Muscle of arm (tissue), 1 donor: ENCODE measurements at regions not wholly inside any gene's neighbourhood (a gene's known extent, or its start where the extent isn't known, plus 50 kb on each side); places are given as distances from the start of the nearest gene placed in this dataset.

ENCODE experiments used
- DNase-seq: peaks from one replicate; pipeline ENCODE4 v3.0.0-alpha.2; 2013

DNA sequence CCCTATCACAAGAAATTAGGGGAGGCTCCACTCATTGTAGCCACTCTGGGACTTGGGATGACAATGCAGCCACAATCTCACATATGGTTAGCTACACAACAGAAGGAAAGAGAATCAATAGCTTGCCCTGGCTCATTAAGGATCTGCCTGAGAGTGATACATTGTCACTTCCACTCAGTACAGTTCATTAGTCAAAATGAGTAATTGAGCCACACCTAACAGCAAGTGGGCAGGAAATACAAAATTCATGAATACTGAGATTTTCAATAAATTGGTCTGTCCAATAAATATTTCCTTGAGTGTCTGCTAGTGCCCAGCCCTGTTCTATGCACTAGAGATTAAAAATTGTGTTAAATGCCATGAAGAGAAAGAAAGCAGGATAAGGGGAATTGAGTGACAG lies 231.3 kb upstream of the NR4A3 start:
- no peak for DNase-seq

DNA sequence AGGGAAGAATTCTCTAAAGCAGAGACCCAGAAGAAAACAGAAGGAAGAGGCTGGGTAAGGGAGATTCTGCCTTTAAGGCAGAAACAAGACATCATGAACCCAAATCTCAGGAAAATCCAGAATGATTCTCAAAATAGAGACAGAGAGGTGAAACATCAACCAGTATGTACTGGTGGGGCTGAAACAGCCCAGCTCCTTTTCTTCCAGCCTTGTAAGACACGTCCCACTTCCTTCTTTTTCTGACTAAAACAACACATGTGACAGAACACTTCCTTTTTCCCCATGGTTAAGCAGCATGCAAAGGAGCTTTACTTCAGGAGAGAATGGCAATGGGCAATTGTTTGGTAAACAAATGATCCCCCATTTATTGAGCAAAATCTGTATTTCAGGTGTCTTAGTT lies 230.8 kb upstream of the NR4A3 start:
- DNase-seq: no peak

DNA sequence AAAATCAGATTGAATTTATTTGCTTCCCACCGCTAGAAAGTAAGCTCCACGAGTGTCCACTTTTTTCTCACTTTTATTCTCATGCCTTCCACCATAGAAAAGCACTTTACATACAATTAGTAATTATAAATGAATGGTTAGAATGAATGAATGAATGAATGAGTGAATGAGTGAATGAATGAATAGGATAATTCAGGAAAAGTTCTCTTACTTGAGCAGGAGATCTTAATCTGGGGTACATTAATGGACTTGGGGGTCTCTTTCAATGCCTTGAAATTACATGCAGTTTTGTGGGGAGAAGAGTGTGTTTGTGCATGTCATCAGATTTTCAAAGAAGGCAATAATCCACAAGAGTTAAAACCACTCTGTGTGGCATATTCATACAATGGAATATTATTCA lies 229.9 kb upstream of the NR4A3 start:
- DNase-seq: no peak

DNA sequence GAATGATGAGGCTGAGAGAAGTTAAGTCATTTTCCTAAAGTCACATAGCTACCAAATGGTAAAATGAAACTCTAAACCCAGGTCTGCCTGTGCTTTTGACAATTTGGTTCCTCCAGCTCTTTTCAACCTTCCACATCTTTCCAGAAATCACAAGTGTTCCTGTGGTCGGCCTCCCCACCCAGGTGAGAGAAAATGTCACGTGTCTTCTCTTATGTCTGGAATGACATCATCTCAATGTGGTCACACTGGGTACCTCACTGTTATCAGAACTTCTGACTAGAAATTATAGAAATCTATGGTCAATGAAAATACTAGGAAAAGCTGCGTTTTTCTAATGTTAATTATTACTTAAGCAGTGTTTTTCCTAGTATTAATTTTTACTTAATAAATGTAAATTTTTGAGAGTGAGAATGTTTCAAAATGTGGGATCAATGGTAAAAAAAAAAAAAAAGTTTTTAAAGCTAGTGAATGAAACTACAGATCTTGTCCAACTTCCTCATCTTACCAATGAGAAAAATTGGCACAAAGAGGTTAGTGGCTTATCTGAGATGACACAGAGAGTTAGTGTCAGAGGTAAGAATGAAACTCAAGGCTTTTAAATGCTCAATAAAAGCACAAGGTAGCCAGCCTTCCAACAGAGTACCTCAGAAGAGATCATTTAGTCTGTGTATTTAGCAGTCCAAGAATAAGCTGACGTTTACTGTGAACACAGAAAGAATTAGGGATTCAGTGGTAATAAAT lies 228.7 kb upstream of the NR4A3 start:
- no peak for DNase-seq

DNA sequence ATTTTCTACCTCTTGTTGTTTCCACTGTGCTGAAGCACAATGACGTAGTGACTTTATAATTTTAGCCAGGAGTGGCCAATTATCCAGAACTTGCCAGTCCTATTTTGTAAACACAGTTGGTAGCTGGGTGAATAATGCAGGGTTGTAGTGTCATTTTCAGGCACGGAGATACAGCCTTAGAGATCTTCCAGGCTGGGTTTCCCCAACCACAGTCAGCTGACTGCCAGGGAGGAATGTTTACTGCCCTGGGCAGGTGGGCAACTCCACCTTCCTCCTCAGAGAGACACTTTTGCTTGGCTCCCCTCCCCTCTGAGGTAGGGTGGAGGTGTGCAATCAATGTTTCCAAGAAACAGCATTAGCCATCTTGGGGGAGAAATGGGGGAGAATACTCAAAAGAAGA lies 228.1 kb upstream of the NR4A3 start:
- no peak for DNase-seq

DNA sequence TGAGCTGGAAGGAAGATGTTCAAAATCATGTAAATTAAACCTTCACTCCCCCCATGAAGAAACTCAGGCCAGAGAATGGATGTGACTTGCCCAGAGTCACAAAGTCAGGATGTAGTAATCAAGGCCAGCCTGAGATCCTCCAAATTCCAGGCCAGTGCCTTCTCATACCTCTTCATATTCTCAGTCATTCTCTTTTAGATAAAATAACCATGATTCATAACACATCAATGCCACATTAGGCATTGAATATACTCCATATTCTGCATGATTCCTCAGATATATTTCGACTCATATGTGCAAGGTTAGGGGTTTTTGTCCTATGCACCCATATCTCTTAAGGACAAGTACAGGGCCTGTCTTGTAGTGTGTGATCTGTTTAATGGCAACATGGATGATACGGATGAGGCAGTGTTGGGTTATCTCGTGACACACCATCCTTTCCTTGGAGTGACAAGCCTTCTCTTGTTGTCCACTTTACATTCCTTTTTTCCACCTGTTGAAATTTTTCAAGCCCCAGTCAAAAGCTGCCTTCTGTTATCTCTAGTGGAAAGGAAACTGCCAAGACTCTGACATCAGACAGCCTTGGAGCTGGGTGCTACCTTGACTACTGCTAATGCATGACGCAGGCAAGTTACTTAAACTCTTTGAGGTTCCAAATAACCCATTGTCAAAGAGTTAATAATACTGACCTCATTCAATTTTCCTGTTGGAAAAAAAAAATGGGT lies 227.5 kb upstream of the NR4A3 start:
- no peak for DNase-seq

DNA sequence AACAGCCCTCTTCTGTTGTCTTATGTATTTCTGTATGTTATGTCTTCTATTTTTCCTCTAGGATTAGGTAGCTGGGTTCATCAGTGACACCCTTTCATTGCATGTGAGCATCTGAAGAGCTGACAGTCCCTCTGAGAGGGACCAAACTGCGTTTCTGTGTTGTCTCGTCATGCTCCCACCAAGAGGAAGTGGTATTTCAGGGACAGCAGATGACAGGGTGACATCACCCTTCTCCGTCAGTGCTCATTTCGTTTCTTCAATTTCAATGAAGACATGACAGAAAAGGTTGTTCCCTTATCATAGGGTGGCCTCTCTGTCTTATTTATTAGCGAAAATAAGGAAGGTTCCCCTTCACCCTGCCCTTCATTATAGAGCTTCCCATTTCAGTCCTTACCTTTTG lies 225.9 kb upstream of the NR4A3 start:
- DNase-seq: no peak

DNA sequence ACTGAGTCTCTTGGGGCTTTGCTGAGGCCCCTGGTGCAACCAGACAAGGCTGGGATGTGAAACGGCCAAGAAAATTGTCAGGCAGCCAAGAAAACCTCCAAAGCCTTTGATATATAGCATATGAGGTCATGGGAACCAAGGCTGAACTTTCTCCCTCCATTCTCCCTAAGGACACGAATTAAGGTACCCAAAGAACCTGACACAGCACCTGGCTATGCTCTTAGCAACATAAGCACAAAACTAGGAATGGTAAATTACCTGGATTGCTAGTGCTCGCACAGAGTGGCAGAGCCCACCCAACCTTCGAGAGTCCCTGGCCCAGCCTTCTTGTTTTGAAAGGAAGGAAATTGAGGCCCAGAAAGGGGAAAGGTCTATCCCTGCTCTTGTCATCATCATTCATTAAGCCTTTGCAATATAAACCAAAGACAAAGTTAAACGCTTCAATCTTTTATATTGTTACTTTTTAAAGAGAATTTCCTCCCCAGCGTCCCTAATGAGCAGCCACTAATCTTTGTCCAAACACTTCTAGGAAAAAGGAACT lies 220.0 kb upstream of the NR4A3 start:
- peak; percentile 9 for DNase-seq

DNA sequence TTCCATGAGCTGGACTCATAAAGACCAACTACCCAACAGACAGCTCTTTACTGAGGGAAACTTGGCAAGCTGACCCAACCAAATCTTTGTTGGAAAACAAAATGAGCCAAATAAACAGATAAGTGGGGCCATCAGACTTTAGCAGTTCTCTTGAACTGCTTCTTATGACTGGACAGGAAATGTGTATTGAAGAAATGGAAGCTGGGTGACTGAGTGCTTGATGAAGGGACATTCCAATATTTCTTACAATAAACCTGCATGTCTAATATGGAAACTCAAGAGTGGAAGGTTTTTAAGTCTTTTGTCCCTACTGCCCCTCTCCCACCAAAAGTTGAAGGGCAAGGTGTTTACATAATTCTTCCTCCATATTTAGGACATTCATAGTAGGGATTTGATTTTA lies 218.8 kb upstream of the NR4A3 start:
- no peak for DNase-seq

DNA sequence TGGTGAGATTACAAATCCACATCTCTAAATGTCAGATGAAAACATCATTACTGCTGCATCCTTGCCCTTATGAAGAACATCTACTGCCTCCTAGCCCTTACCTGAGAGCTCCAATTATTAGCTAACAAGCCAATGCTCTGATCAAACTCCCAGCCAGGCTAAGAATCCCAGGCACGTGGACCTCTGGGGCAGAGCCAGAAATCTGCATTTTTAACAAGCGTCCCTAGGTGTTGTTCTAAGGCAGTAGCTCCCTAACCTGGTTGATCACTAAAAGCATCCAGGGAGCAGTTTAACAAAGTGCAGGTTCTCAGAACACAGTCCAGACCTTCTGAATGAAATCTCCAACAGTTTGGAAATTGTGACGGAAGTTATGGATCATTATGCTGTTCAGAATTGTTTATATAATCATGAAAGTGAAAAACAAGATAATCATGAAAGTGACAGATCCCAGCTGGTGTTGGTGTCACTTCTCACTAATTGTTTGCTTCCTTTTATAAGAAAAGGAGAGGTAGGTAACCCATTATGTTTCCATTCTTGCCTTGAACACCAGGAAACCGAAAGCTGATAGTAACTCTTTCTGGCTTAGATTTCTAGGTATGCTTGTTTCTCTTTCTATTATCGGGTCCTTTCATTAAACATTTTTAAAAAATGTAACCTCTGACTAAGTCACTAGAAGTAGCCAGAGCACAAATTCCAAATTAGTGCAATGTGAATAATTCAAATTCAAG lies 216.5 kb upstream of the NR4A3 start:
- DNase-seq: no peak

DNA sequence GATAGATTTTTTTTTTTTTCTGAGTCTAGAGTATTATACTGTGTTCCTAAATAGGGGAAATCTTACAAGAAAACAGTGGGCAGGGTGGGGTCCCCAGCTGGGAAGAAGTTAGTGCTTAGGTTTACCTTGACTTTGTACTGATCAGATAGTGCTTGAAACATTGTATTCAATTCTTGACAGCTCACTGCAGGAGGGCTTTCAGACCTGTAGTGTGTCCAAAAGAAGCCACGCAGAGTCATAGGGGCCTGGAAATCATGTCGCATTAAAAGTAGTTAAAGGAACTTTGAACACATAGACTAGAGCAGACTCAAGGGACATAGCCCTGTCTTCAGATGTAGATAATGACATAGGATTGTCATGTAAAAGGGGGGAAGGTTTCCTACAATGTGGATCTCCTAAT lies 215.4 kb upstream of the NR4A3 start:
- DNase-seq: no peak

DNA sequence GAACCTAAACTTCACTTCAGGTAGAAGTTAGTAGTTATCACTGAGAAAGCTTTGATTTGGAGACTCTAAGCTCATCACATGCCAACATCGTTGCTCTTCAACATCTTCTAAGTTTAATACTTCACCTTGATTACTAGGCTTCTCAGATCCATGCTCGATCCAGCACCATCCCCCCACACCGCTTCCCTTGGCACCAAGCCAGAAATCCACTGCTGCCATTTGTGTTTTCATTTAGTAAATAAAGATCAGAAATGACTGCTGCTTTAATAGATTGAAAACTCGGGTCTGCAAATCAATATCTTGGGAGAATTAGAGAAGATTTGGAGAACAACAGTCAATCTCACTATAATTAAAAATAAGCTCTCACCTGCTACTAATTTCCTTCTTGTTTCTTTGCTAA lies 214.7 kb upstream of the NR4A3 start:
- no peak for DNase-seq

DNA sequence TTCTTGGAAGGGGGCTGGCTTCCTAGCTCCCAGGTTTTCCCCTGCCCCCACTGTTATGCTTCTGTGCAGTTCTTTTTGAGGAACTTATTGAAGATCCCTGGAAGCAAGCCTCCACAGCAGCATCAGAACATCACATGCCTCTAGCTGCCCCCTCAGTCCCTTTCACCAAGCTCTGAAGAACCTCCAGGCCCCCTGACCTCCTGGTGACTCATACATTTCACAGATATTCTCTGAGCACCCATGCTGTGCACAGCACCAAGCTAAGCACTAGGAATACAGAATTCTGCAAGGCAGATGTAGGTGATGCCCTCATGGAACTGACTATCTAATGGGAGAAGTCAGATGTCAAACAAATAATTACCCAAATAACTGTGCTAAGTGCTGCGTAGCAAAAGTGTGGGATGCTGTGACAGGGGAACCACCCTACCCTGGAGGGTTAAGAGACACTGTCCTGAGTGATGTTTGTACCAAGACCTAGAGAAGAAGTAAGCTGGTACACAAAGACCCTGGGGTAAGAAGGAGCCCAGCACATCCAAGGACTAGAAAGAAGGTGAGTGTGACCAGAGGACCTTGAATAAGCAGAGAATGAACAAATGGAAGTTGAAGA lies 213.7 kb upstream of the NR4A3 start:
- DNase-seq: no peak

DNA sequence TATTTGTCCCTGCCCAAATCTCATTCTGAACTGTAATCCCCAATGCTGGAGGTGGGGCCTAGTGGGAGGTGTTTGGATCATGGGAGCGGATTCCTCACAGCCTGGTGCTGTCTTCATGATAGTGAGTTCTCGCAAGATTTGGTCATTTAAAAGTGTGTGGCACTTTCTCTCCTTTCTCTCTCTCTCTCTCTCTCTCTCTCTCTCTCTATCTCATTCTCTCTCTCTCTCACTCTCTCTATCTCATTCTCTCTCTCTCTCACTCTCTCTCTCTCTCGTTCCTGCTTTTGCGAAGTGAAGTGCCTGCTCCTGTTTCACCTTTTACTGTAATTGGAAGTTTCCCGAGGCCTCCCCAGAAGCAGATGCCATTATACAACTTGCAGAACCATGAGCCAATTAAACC lies 207.3 kb upstream of the NR4A3 start:
- DNase-seq: no peak

DNA sequence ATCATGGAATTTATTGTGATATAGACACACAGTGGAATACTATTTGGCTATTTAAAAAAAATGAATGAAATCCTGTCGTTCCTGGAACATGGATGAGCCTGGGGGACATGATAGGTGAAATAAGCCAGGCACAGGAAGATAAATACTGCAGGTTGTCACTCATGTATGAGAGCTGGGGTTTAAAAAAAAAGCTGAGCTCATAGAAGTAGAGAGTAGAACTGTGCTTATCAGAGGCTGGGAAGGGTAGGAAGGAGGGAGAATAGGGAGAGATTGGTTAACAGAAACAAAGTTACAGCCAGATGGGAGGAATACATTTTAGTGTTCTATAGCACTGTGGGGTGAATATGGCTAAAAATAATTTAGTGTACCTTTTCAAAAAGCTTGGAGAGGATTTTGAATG lies 200.6 kb upstream of the NR4A3 start:
- DNase-seq: no peak

DNA sequence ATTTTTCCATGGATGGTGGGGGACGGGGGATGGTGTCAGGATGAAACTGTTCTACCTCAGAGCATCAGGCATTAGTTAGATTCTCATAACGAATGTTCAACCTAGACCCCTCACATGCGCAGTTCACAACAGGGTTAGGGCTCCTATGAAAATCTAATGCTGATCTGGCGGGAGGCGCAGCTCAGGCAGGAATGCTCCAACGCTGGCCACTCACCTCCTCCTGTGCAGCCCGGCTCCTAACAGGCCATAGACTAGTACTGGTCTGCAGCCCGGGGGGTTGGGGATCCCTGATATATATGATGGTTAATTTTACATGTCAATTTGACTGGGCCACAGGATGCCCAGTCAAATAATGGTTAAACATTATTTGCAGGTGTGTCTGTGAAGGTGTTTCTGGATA lies 199.0 kb upstream of the NR4A3 start:
- no peak for DNase-seq

DNA sequence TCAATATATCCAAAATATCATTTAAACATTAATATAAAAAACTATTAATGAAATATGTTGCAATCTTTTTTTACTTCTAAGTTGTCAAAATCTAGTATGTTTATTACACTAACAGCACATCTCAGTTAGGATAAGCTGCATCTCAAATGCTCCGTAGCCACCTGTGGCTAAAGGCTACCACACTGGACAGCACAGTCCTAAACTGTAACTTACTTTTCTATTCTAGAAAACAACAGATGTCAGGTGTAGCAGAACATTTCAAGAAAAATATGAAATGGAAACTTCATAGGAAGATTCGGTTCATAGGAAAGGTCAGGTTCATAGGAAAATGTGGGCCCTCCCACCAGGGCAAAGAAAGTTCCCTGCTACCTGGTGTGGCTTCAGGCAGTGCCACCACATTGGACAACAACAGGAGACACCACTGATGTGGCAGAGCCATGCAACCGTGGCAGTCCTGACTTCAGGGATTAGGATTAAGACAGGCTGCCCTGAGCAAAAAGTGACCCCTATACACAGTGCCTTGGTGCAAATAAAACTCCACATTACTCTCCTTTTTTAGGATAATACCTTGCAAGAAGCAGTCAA lies 197.8 kb upstream of the NR4A3 start:
- no peak for DNase-seq

DNA sequence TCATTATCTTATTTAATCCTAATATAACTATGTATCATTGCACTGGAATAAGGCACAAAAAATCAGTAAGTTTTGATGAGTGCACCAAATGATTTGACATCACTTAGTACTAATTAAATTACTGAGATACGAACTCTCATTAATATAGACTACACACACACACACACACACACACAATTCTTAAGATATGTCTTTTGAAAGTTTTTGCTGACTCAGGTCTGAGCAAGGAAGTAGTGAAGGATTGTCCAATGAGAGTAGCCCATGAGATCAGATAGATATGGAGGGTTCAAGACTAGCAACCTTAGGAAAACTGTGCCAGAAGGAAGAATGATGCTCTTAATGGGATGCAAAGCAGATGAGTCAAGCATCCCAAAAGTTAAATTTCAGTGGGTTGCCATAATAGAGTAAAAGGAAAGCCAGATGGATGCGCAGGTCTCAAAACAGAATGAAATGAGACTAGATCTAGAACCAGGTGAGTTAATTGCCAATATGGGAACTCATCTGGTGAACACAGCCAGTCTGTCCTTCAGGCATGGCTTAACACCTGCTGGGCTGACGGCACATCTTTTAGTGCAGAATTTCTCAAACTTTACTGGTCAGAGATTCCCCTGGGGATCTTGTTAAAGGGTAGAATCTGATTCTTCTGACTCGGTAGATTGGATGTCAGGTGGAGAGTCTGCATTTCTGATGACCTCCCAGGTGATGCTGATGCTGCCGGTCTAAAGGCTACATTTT lies 197.0 kb upstream of the NR4A3 start:
- DNase-seq: no peak

DNA sequence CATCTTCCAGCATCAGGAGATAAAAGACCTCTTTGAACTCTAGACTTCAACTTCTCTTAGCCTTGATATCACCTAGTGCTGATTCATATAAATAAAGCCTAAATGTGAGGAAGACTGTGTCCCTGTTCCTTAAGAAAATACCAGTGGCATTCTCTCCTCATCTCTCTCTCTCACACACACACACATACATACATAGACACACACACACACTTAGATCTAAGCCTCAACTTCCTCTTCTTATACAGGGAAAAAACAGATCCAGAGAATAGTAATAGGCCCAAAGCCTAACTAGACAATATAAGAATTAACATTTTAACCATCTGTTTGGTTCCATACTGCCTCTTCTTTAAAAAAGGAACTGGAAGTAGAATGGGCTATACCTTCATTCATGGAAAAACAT lies 195.3 kb upstream of the NR4A3 start:
- DNase-seq: no peak

DNA sequence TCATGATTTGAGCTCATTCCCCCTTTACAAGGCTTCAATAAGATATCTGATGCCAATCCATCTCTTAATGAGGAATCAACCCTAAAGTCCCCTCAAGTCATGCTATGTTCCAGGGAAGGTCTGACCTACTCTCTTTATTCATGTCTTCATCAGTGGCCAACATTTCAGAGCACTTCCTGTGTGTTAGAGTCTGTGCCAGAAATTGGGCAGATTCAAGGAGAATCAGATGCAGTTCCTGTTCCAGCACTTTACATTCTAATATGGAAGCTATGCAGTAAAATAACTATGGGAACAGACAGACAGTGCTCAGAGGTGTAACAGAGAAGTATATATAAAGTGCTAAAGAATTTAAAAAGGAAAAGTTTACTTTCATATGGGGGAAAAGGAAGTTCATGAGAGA lies 193.4 kb upstream of the NR4A3 start:
- DNase-seq: no peak
